ENCODE measurements at regions not wholly inside any gene's neighbourhood (a gene's known extent, or its start where the extent isn't known, plus 50 kb on each side); places are given as distances from the start of the nearest gene placed in this dataset.
A peak's percentile ranks its signal among the peaks of the same experiment; 100 is the strongest.
"Not testable (repeated sequence)": the region's sequence is repeated elsewhere in the genome, so short reads cannot be mapped to it uniquely, and the experiment has no call there.

DNA sequence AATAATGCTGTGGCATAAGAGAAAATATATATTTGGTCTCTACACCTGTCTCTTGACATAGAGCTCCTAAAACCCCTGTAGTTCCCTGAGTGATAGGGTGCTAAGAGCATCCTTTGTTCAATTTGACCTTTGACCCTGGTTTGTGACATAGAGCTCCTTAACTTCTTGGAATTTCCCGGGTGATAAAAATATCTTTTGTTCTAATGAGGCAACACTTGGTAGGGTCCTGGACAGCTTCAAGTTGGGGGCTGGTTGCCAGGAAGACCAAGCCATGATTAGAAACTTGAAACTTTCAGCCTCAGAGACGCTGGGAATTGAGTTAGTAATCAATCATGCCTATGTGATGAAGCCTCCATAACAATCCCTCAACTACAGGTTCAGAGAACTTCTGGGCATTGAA, 105.4 kb downstream of the CASP12 start:
- Mint-ChIP-seq H3K4me1 (ENCODE audit: low read depth) (peaks cover 5% of the 10 kb centered on the region), H3K36me3 (ENCODE audit: insufficient read depth) (no peaks in the 10 kb centered on the region), H3K27me3 (ENCODE audit: low read depth) (no peaks in the 10 kb centered on the region), H3K9me3 (peaks cover 12% of the 10 kb centered on the region), H3K4me3 (no peak overlapping the region)
- DNase-seq (no peak), ATAC-seq (no peak)

DNA sequence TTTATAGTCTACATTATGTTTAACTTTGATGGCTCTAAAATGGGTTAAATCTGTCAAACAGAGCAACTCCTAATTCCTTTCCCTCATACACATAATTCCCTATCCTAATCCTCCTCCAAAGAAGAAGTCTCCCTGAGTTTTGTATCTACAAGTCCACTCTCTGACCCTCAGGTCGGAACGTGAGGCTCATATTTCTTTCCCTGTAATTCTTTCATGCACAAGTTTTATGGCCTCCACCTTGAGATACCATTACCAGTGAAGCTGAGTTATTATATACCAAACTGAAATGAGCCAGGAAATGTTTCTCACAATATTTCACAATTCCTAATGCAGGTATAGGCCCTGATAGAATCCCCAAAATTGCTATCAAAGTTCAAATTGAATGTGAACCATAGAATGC, 106.4 kb downstream of the CASP12 start:
- H3K36me3 Mint-ChIP-seq (ENCODE audit: insufficient read depth), result no peaks in the 10 kb centered on the region

GRCh38 chr11:104784684-104785460, 113.4 kb downstream of the CASP12 start:
- no peak overlapping the region for H3K4me3 Mint-ChIP-seq
- DNase-seq (no peak), ATAC-seq (no peak)
- no peaks in the 10 kb centered on the region for H3K27me3 Mint-ChIP-seq (ENCODE audit: low read depth)
- no peaks in the 10 kb centered on the region for H3K36me3 Mint-ChIP-seq (ENCODE audit: insufficient read depth)
- no peaks in the 10 kb centered on the region for H3K9me3 Mint-ChIP-seq
- peaks cover 5% of the 10 kb centered on the region for H3K4me1 Mint-ChIP-seq (ENCODE audit: low read depth)

More for the DNA sequence above, 106.4 kb downstream of the CASP12 start:
- peaks cover 12% of the 10 kb centered on the region for H3K9me3 Mint-ChIP-seq
- H3K27me3 Mint-ChIP-seq (ENCODE audit: low read depth), result no peaks in the 10 kb centered on the region
- no peak for ATAC-seq
- DNase-seq, result no peak
- no peaks in the 10 kb centered on the region for H3K4me1 Mint-ChIP-seq (ENCODE audit: low read depth)
- no peak overlapping the region for H3K4me3 Mint-ChIP-seq

DNA sequence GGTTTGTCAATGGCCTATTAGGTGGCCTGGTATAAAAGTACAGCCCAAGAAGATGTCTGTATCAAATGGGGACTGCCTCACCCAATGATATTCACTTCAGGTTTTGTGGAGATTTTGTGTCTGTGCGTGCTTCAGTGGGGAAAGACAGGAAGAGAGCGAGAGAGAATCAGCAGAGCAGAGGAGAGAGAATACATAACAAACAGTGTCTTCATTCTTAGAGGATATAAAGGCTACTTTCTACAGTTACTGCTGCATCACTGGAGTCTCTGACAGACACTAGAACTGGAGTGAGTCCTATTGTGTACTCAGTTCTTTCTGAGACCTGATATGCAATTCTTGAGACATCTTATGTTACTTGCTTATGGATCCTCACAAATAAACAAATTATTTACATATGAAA, 115.0 kb downstream of the CASP12 start:
- H3K4me3 Mint-ChIP-seq, result no peak overlapping the region
- peaks cover 5% of the 10 kb centered on the region for H3K4me1 Mint-ChIP-seq (ENCODE audit: low read depth)
- H3K9me3 Mint-ChIP-seq, result no peaks in the 10 kb centered on the region
- H3K27me3 Mint-ChIP-seq (ENCODE audit: low read depth), result no peaks in the 10 kb centered on the region
- ATAC-seq (no peak), DNase-seq (no peak)
- H3K36me3 Mint-ChIP-seq (ENCODE audit: insufficient read depth), result no peaks in the 10 kb centered on the region

DNA sequence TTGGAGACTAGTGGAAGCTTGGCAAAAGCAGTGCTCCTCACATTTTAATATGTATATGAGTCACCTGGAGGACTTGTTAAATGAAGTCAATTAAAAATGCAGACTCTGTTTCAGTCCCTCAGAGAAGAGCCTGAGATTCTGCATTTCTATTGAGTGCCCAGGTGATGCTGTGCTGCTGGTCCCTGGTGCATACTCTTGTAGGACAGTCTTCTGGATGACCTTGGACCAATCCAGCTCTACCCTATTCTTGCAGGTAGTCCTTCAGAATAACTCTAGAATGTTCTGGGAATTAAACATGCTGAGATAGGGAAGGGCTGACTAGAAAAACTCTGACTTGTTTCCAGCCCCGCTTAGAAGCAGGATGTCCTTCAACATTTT, 115.9 kb downstream of the CASP12 start:
- ATAC-seq (no peak), DNase-seq (no peak)
- H3K4me3 Mint-ChIP-seq, result no peak overlapping the region
- no peaks in the 10 kb centered on the region for H3K36me3 Mint-ChIP-seq (ENCODE audit: insufficient read depth)
- peaks cover 5% of the 10 kb centered on the region for H3K4me1 Mint-ChIP-seq (ENCODE audit: low read depth)
- H3K27me3 Mint-ChIP-seq (ENCODE audit: low read depth), result no peaks in the 10 kb centered on the region
- no peaks in the 10 kb centered on the region for H3K9me3 Mint-ChIP-seq

- no peaks in the 10 kb centered on the region for H3K9me3 Mint-ChIP-seq
Observed at GRCh38 chr11:104781719-104782376, 116.4 kb downstream of the CASP12 start.

DNA sequence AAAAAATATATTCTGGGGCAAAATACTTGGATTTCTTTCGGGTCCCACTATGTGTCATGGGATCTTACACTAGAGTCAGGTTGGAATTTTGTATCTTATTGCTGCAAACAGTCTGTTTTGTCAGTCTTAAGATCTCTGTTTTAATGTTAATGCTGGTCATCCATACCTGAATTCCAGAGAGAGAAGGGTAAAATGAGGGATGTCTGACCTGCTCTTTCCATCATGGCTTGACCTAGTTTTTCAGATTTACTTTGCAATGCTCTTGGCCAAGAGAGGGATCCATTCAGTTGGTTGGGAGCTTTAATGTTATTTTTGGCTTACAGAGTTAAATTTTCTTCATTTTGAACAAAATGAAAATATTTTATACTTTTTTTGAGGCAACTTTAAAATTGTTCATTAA, 117.2 kb downstream of the CASP12 start:
- no peaks in the 10 kb centered on the region for H3K9me3 Mint-ChIP-seq
- H3K27me3 Mint-ChIP-seq (ENCODE audit: low read depth), result no peaks in the 10 kb centered on the region
- H3K36me3 Mint-ChIP-seq (ENCODE audit: insufficient read depth), result no peaks in the 10 kb centered on the region
- no peak for ATAC-seq
- H3K4me3 Mint-ChIP-seq, result no peak overlapping the region
- peaks cover 5% of the 10 kb centered on the region for H3K4me1 Mint-ChIP-seq (ENCODE audit: low read depth)
- DNase-seq, result no peak

More at GRCh38 chr11:104781719-104782376, 116.4 kb downstream of the CASP12 start:
- no peaks in the 10 kb centered on the region for H3K36me3 Mint-ChIP-seq (ENCODE audit: insufficient read depth)
- DNase-seq, result no peak
- no peak overlapping the region for H3K4me3 Mint-ChIP-seq
- H3K4me1 Mint-ChIP-seq (ENCODE audit: low read depth), result peaks cover 5% of the 10 kb centered on the region
- no peak for ATAC-seq
- no peaks in the 10 kb centered on the region for H3K27me3 Mint-ChIP-seq (ENCODE audit: low read depth)

DNA sequence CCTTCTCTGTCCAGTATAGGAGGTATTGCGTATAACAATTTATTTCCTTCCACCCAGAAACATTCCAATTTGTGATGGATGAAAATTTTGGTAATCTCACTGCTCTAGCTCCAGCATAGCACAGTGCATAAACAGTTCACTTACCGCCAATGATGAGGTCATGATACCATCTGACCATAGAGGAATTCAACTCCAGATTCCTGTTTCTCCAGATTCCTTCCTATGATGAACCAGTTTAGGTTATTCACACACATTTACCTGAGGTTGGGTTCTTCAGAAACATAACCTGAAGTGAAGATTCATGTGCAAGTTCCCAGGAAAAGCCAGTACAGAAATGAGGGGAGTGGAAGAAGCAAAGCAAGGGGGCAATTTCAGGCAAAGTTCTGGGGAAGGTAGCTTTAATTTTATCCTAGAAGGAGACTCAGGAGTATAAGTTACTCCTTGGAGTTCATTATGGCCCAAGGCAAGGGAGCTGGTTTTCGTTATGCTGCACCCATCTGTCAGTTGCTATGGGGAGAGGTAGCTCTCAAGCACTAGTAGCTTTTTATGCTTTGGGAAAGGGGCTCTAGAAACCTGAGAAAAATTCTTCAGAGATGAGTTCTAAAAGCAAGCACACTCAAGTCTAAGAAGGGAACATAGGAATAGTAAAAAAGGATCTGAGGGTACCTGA, 121.6 kb downstream of the CASP12 start:
- Mint-ChIP-seq H3K36me3 (ENCODE audit: insufficient read depth) (no peaks in the 10 kb centered on the region), H3K4me3 (no peak overlapping the region), H3K4me1 (ENCODE audit: low read depth) (peaks cover 14% of the 10 kb centered on the region), H3K27me3 (ENCODE audit: low read depth) (no peaks in the 10 kb centered on the region), H3K9me3 (no peaks in the 10 kb centered on the region)
- ATAC-seq, result no peak
- no peak for DNase-seq

DNA sequence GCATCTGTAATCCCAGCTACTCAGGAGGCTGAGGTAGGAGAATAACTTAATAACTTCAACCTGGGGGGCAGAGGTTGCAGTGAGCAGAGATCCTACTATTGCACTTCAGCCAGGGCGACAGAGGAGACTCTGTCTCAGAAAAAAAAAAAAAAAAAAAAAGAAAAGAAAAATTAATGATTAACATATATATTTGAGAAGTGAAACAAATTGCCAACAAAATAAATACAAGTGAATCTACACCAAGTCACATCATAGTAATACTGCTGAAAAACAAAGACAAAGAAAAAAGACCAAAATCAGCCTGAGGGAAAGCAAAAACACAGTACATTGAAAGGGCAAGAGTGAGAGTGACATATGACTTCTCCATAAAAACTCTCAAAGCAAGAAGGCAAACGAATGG, 123.7 kb downstream of the CASP12 start:
- ATAC-seq (no peak), DNase-seq (no peak)
- peaks cover 15% of the 10 kb centered on the region for H3K4me1 Mint-ChIP-seq (ENCODE audit: low read depth)
- H3K27me3 Mint-ChIP-seq (ENCODE audit: low read depth), result no peaks in the 10 kb centered on the region
- H3K4me3 Mint-ChIP-seq, result no peak overlapping the region
- H3K9me3 Mint-ChIP-seq, result no peaks in the 10 kb centered on the region
- no peaks in the 10 kb centered on the region for H3K36me3 Mint-ChIP-seq (ENCODE audit: insufficient read depth)

- H3K4me3 Mint-ChIP-seq, result no peak overlapping the region
- no peaks in the 10 kb centered on the region for H3K27me3 Mint-ChIP-seq (ENCODE audit: low read depth)
- H3K9me3 Mint-ChIP-seq, result peaks cover 4% of the 10 kb centered on the region
- H3K36me3 Mint-ChIP-seq (ENCODE audit: insufficient read depth), result no peaks in the 10 kb centered on the region
- no peak for DNase-seq
- ATAC-seq, result peak in 1 of 2 donors; percentile 61
- peaks cover 15% of the 10 kb centered on the region for H3K4me1 Mint-ChIP-seq (ENCODE audit: low read depth)
Observed at GRCh38 chr11:104772806-104773241, 125.4 kb downstream of the CASP12 start.

GRCh38 chr11:104771763-104772162, 126.5 kb downstream of the CASP12 start:
- Mint-ChIP-seq H3K9me3 (peaks cover 4% of the 10 kb centered on the region), H3K36me3 (ENCODE audit: insufficient read depth) (no peaks in the 10 kb centered on the region)

GRCh38 chr11:104771046-104771445, 127.2 kb downstream of the CASP12 start:
- H3K4me1 Mint-ChIP-seq (ENCODE audit: low read depth), result peaks cover 15% of the 10 kb centered on the region
- H3K27me3 Mint-ChIP-seq (ENCODE audit: low read depth); H3K9me3 Mint-ChIP-seq; H3K4me3 Mint-ChIP-seq; DNase-seq; ATAC-seq; H3K36me3 Mint-ChIP-seq (ENCODE audit: insufficient read depth): not testable (repeated sequence)

More at GRCh38 chr11:104771763-104772162, 126.5 kb downstream of the CASP12 start:
- DNase-seq (no peak), ATAC-seq (no peak)
- Mint-ChIP-seq H3K4me1 (ENCODE audit: low read depth) (peaks cover 15% of the 10 kb centered on the region), H3K27me3 (ENCODE audit: low read depth) (no peaks in the 10 kb centered on the region), H3K4me3 (no peak overlapping the region)

GRCh38 chr11:104765401-104766095, 132.7 kb downstream of the CASP12 start:
- Mint-ChIP-seq H3K36me3 (ENCODE audit: insufficient read depth) (no peaks in the 10 kb centered on the region), H3K4me1 (ENCODE audit: low read depth) (peaks cover 11% of the 10 kb centered on the region), H3K9me3 (peaks cover 4% of the 10 kb centered on the region), H3K27me3 (ENCODE audit: low read depth) (no peaks in the 10 kb centered on the region), H3K4me3 (no peak overlapping the region)
- ATAC-seq (no peak), DNase-seq (no peak)

DNA sequence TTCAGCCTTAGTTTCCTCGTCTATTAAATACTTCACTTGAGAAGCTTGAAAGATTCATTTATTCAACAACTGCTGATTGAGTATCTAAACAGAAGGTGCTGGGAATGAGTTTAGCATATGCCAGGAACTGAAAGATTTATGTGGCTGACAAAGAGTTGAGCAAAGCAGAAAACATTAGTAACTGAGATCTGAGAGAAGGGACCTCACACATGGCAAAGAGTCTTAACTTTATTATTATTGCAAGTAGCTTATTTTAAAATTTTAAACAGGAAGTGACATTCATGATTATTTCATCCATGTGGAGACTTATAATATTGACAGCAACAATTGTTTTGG, 133.6 kb downstream of the CASP12 start:
- Mint-ChIP-seq H3K27me3 (ENCODE audit: low read depth) (no peaks in the 10 kb centered on the region), H3K9me3 (peaks cover 12% of the 10 kb centered on the region), H3K4me1 (ENCODE audit: low read depth) (peaks cover 11% of the 10 kb centered on the region), H3K36me3 (ENCODE audit: insufficient read depth) (peaks cover 4% of the 10 kb centered on the region), H3K4me3 (no peak overlapping the region)
- ATAC-seq, result peak in 1 of 2 donors; percentile 21
- no peak for DNase-seq

All from activated T-cell treated with anti-CD3 and anti-CD28 coated beads, Interleukin-2, amount 50 U/mL, for 4 hours (primary cell).